Neuron (in vitro differentiated cells): ENCODE measurements at regions not wholly inside any gene's neighbourhood (a gene's known extent, or its start where the extent isn't known, plus 50 kb on each side); places are given as distances from the start of the nearest gene placed in this dataset.
A peak's percentile ranks its signal among the peaks of the same experiment; 100 is the strongest.
"Not testable (repeated sequence)": the region's sequence is repeated elsewhere in the genome, so short reads cannot be mapped to it uniquely, and the experiment has no call there.

Experiments
- H2AFZ ChIP-seq: one replicate; pipeline ENCODE4 v1.6.1; 2013; ENCODE audit warnings: low read depth, mild to moderate bottlenecking, inconsistent platforms, low read length, moderate library complexity
- H3K27me3 ChIP-seq: one replicate; pipeline ENCODE4 v1.6.1; 2013; ENCODE audit warnings: low read length; ENCODE audit not compliant: insufficient read depth
- H3K36me3 ChIP-seq: one replicate; pipeline ENCODE4 v1.6.1; 2013; ENCODE audit warnings: low read length; ENCODE audit not compliant: insufficient read depth
- H3K4me1 ChIP-seq: one replicate; pipeline ENCODE4 v1.6.1; 2013; ENCODE audit warnings: low read length; ENCODE audit not compliant: insufficient read depth
- H3K4me3 ChIP-seq: 2 replicates; pipeline ENCODE4 v1.5.1; 2013; ENCODE audit warnings: mild to moderate bottlenecking, low read length, moderate library complexity
- H3K9me3 ChIP-seq: one replicate; pipeline ENCODE4 v1.6.1; 2013; ENCODE audit warnings: low read length

DNA sequence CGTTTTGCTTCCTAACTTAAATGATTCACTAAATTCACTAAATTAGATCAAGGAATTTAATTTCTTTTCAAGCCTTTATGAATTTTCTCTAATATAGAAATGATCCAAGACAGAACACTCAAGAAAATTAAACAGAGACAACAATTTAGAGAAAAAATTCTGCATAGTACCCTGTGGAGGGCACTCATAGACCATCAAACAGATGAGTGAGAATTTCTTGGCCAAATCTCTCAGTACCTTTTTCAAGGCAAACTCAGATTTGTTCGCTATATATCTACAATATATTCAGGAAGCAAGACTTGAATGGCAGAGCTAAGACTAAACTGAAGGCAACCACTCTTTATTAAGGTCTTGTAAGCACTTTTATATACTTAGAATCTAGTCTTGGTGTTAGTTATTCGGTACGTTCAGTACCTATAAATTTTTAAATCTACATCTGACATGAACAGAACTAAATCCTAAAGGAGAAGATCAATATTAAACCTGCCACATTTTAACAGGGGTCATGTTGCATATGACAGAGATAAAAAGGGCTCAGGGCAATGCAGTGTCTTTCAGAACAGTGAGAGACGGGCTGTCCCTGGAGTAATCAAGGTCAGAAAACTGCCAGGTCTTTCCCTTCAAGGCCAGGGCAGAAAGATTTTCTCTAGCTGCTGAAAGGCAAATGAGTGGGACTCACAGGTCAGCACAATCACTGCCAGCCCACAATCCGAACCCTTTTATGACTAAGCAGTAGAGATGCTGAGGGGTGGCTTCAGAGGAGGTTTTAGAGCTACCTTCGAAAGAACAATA is 118.8 kb upstream of the TMPRSS15 start:
- H3K9me3 ChIP-seq, result no peaks in the 10 kb centered on the region

DNA sequence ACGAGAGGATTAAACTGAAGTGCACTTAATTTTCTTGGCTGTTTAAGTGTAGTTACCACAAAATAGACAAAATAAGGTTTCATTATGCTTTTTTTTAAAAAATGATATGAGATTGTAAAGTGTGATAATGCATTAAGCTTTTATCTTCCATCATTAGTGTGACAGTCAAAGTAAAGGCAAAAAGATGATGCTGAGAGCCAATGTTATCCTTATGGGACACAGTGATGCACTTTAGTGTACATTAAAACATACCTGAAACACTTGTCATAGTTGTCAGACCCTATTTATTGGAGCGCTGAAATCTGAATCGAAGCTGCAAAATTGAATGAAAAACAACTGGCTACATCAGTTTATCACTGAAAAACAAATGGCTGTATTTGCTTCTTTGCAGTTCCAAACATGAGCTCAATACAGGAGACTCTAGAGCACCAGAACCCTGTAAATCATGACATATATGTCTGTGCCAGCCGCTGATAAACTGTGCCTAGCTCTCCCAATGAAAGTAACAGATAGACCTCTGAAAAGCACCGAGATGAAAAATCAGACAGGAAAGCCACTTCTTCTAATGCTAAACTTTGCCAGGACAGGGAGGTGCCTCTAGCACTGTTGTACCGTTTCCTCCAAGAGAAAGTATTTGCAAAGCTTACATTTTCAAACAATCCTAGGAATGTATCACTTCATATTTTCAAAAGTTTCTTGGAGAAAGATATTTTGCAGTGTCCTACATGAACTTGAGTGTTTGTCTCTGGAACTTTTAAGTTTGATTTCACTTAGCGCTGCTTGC is 120.7 kb upstream of the TMPRSS15 start:
- H2AFZ ChIP-seq, result no peak overlapping the region
- no peaks in the 10 kb centered on the region for H3K36me3 ChIP-seq
- no peak overlapping the region for H3K4me3 ChIP-seq
- H3K9me3 ChIP-seq, result no peaks in the 10 kb centered on the region
- H3K4me1 ChIP-seq, result no peaks in the 10 kb centered on the region
- no peaks in the 10 kb centered on the region for H3K27me3 ChIP-seq

More for the DNA sequence above, 118.8 kb upstream of the TMPRSS15 start:
- Histone ChIP-seq H2AFZ (no peak overlapping the region), H3K4me1 (no peaks in the 10 kb centered on the region), H3K36me3 (no peaks in the 10 kb centered on the region), H3K27me3 (no peaks in the 10 kb centered on the region), H3K4me3 (no peak overlapping the region)

DNA sequence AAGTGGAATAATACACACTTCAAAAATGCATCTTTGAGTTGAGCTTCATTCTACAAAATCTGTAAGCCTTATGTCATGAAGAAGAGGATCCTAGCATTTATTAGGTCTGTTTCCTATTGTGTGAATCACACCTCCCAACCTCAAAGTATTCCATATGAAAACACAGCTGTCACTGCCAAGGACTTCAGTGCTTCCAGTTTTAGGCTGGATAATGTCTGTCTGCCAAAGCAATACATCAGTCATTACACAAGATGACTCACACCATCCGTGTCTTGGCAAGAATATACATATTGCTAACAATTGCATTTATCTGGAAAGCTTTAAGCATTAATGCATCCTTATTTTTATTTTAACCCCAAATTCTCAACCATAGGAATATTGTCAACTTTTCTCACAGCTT is 125.7 kb upstream of the TMPRSS15 start:
- Histone ChIP-seq H3K4me3 (no peak overlapping the region), H3K4me1 (no peaks in the 10 kb centered on the region), H3K27me3 (no peaks in the 10 kb centered on the region), H2AFZ (no peak overlapping the region), H3K36me3 (no peaks in the 10 kb centered on the region), H3K9me3 (no peaks in the 10 kb centered on the region)

DNA sequence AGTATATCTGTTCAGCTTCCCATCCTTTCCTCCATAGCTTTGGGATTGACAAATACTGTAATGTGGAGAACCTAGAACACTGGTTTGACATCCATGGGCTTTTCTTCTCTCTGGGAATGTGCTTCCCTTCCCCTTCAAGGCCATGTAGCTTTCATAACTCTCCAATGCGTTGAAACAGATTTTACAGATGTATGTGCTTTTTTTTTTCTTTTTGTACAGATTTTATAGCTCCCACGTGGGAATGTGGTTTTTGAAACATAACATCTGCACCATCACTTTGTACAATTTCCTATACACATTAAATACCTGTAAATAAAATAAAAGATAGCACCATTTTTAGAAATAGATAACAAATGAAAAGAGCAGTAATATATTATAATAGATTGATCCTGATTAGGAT is 138.5 kb upstream of the TMPRSS15 start:
- no peaks in the 10 kb centered on the region for H3K4me1 ChIP-seq
- no peak overlapping the region for H3K4me3 ChIP-seq
- H2AFZ ChIP-seq, result no peak overlapping the region
- no peaks in the 10 kb centered on the region for H3K9me3 ChIP-seq
- no peaks in the 10 kb centered on the region for H3K27me3 ChIP-seq
- H3K36me3 ChIP-seq, result no peaks in the 10 kb centered on the region

- peaks cover 3% of the 10 kb centered on the region for H3K4me1 ChIP-seq
- H3K36me3 ChIP-seq, result no peaks in the 10 kb centered on the region
- no peaks in the 10 kb centered on the region for H3K9me3 ChIP-seq
- no peaks in the 10 kb centered on the region for H3K27me3 ChIP-seq
- H3K4me3 ChIP-seq, result no peak overlapping the region
- H2AFZ ChIP-seq, result peak overlapping the region; percentile 3
These were observed 142.3 kb upstream of the TMPRSS15 start for GRCh38 chr21:18545908-18546307.

DNA sequence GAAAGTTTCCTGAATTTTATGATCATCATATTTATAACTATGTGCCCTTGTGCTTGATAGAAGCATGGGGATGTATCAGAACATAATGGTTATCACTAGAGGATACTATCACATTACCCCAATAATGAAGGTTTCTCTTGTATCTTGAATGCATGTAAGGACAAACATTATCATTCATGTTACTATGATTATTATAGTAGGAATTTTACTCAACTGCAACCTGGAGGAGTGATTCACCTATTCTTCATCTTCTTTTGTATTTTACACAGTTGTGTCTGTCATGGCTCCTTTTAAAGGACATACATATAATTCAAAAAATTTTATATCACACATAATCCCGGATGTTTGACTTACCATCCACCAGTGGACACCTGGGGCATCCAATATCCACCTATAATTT is 143.8 kb upstream of the TMPRSS15 start:
- no peaks in the 10 kb centered on the region for H3K36me3 ChIP-seq
- no peak overlapping the region for H3K4me3 ChIP-seq
- no peak overlapping the region for H2AFZ ChIP-seq
- peaks cover 6% of the 10 kb centered on the region for H3K4me1 ChIP-seq
- H3K9me3 ChIP-seq, result no peaks in the 10 kb centered on the region
- H3K27me3 ChIP-seq, result no peaks in the 10 kb centered on the region

DNA sequence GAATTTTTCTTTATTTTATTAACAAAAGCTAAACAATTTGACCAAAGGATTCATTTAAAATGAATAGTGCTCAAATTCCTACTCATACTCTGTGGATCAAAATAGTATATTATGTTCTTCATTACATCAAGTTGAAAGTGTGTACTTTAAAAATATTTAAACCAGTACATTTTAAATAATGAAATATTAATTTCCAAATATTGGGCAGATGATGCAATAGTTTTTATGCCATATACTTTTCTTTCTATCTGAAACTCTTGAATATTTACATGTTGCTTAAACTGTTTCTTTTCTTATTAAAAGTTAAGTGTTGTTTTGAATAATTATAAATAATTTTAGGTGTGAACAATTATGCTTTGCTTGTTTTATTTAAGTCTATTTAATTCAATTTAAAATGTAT is 144.7 kb upstream of the TMPRSS15 start:
- H3K9me3 ChIP-seq, result no peaks in the 10 kb centered on the region
- H2AFZ ChIP-seq, result no peak overlapping the region
- no peak overlapping the region for H3K4me3 ChIP-seq
- H3K4me1 ChIP-seq, result peaks cover 6% of the 10 kb centered on the region
- no peaks in the 10 kb centered on the region for H3K36me3 ChIP-seq
- H3K27me3 ChIP-seq, result no peaks in the 10 kb centered on the region

- Histone ChIP-seq H2AFZ (peak overlapping the region; percentile 55), H3K4me3 (no peak overlapping the region), H3K36me3 (no peaks in the 10 kb centered on the region), H3K4me1 (peaks cover 6% of the 10 kb centered on the region), H3K27me3 (no peaks in the 10 kb centered on the region), H3K9me3 (no peaks in the 10 kb centered on the region)
These were observed 145.8 kb upstream of the TMPRSS15 start for GRCh38 chr21:18549214-18549905.

DNA sequence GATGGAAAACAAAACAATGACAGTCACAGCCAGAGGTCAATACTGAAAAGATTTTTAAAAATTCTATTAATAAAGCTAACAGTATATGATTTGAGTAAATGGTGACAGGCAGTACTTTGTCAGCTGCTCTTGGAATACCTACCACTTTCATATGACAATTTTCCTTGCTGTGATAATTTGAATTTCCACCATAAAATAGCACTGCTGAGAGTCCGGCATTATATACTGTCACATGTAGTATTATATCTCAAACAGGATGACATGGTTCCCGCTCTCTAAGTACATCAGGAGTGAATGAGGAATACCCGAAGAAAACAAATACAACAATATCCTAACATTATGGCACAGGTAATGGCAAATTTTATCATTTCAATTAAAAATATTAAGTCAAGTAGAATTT is 146.8 kb upstream of the TMPRSS15 start:
- H3K4me3 ChIP-seq, result no peak overlapping the region
- H3K27me3 ChIP-seq, result no peaks in the 10 kb centered on the region
- H3K9me3 ChIP-seq, result no peaks in the 10 kb centered on the region
- H3K36me3 ChIP-seq, result no peaks in the 10 kb centered on the region
- no peak overlapping the region for H2AFZ ChIP-seq
- H3K4me1 ChIP-seq, result peaks cover 6% of the 10 kb centered on the region

GRCh38 chr21:18553786-18554185 is 150.2 kb upstream of the TMPRSS15 start:
- no peaks in the 10 kb centered on the region for H3K27me3 ChIP-seq
- no peak overlapping the region for H3K4me3 ChIP-seq
- peaks cover 6% of the 10 kb centered on the region for H3K4me1 ChIP-seq
- no peaks in the 10 kb centered on the region for H3K9me3 ChIP-seq
- H2AFZ ChIP-seq, result no peak overlapping the region
- H3K36me3 ChIP-seq, result no peaks in the 10 kb centered on the region

- not testable (repeated sequence) for H3K4me1 ChIP-seq, H2AFZ ChIP-seq, H3K36me3 ChIP-seq, H3K27me3 ChIP-seq, H3K9me3 ChIP-seq, H3K4me3 ChIP-seq
These were observed 164.2 kb upstream of the TMPRSS15 start for GRCh38 chr21:18567770-18568169.

- H2AFZ ChIP-seq, result no peak overlapping the region
- H3K36me3 ChIP-seq, result no peaks in the 10 kb centered on the region
- H3K4me1 ChIP-seq, result no peaks in the 10 kb centered on the region
- no peaks in the 10 kb centered on the region for H3K9me3 ChIP-seq
- no peaks in the 10 kb centered on the region for H3K27me3 ChIP-seq
- H3K4me3 ChIP-seq, result no peak overlapping the region
These were observed 184.5 kb upstream of the TMPRSS15 start for GRCh38 chr21:18588001-18588662.

- Histone ChIP-seq H3K4me1 (no peaks in the 10 kb centered on the region), H2AFZ (no peak overlapping the region), H3K27me3 (no peaks in the 10 kb centered on the region), H3K36me3 (no peaks in the 10 kb centered on the region), H3K4me3 (no peak overlapping the region), H3K9me3 (no peaks in the 10 kb centered on the region)
These were observed 197.6 kb upstream of the TMPRSS15 start for GRCh38 chr21:18601146-18601545.
